ENCODE measurements at regions not wholly inside any gene's neighbourhood (a gene's known extent, or its start where the extent isn't known, plus 50 kb on each side); places are given as distances from the start of the nearest gene placed in this dataset.
"Not testable (repeated sequence)": the region's sequence is repeated elsewhere in the genome, so short reads cannot be mapped to it uniquely, and the experiment has no call there.

DNA sequence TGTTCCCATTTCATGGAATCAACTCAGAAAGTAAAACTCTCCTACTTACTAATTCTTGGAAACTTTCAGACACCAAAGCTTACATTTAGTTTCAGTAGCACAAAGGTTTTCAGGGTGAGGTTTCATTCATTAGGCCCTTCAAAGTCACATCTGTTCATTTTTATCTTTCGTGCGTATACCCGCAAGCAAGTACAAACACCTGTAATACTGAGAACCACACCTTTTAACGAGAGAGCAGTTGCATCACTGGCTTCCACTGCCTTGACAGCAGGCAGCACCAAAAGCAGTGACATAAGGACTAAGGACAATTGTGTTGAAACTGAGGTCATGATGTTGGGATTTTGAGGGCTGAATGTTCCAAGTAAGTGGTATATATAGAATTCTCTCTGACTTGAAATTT, 60.5 kb downstream of the GOLGA6L22 start:
- TF ChIP-seq, protein P1, sequence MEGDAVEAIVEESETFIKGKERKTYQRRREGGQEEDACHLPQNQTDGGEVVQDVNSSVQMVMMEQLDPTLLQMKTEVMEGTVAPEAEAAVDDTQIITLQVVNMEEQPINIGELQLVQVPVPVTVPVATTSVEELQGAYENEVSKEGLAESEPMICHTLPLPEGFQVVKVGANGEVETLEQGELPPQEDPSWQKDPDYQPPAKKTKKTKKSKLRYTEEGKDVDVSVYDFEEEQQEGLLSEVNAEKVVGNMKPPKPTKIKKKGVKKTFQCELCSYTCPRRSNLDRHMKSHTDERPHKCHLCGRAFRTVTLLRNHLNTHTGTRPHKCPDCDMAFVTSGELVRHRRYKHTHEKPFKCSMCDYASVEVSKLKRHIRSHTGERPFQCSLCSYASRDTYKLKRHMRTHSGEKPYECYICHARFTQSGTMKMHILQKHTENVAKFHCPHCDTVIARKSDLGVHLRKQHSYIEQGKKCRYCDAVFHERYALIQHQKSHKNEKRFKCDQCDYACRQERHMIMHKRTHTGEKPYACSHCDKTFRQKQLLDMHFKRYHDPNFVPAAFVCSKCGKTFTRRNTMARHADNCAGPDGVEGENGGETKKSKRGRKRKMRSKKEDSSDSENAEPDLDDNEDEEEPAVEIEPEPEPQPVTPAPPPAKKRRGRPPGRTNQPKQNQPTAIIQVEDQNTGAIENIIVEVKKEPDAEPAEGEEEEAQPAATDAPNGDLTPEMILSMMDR (IDR thresholded peaks at IDR 0.05): not testable (repeated sequence)
- TF ChIP-seq POLR2A (IDR thresholded peaks at IDR 0.05): not testable (repeated sequence)

Data from heart left ventricle (tissue), 13 donors.